Thymus (tissue), 11 donors: ENCODE measurements at regions not wholly inside any gene's neighbourhood (a gene's known extent, or its start where the extent isn't known, plus 50 kb on each side); places are given as distances from the start of the nearest gene placed in this dataset.
"Not testable (repeated sequence)": the region's sequence is repeated elsewhere in the genome, so short reads cannot be mapped to it uniquely, and the experiment has no call there.

Source experiments
- DNase-seq, 9 donors: peaks; one replicate each; pipeline ENCODE4 v3.0.0-alpha.2; 2013; ENCODE audit warnings: low spot score in 9 of 9, low read depth in 6 of 9, missing footprints in 1 of 9
- H3K27ac ChIP-seq, 2 donors: one replicate each; pipeline ENCODE4 v1.5.1; 2013; ENCODE audit warnings: control low read depth in 1 of 2, low read depth in 1 of 2, low read length in 1 of 2, mild to moderate bottlenecking in 1 of 2, moderate library complexity in 1 of 2
- H3K27me3 ChIP-seq, 2 donors: one replicate each; pipeline ENCODE4 v1.5.1; 2013; ENCODE audit warnings: low read length in 1 of 2; ENCODE audit not compliant: control insufficient read depth in 2 of 2, insufficient read depth in 1 of 2
- H3K36me3 ChIP-seq, 2 donors: one replicate each; pipeline ENCODE4 v1.5.1; 2013; ENCODE audit warnings: low read length in 1 of 2, mild to moderate bottlenecking in 1 of 2, moderate library complexity in 1 of 2; ENCODE audit not compliant: control insufficient read depth in 2 of 2, insufficient read depth in 2 of 2
- H3K4me1 ChIP-seq, 2 donors: one replicate each; pipeline ENCODE4 v1.5.1; 2013; ENCODE audit warnings: low read length in 2 of 2; ENCODE audit not compliant: control insufficient read depth in 2 of 2, insufficient read depth in 2 of 2
- H3K4me3 ChIP-seq, 2 donors: one replicate each; pipeline ENCODE4 v1.5.1; 2013; ENCODE audit warnings: low read length in 2 of 2, control low read depth in 1 of 2, mild to moderate bottlenecking in 1 of 2
- H3K9me3 ChIP-seq, 2 donors: one replicate each; pipeline ENCODE4 v1.5.1; 2013; ENCODE audit warnings: low read length in 1 of 2, mild to moderate bottlenecking in 1 of 2; ENCODE audit not compliant: control insufficient read depth in 2 of 2, insufficient read depth in 1 of 2
- WGBS: extraction: QIAGEN DNeasy Blood & Tissue Kit; methylation state at CpG from one replicate; pipeline ENCODE4 v1.1.7; 2013; 5-methylcytosine and 5-hydroxymethylcytosine counted together
- donor health status: healthy.

GRCh38 chr7:17434191-17434590 is 135.7 kb downstream of the AHR start:
- Histone ChIP-seq H3K27ac (no peak overlapping the region), H3K9me3 (no peaks in the 10 kb centered on the region), H3K27me3 (no peaks in the 10 kb centered on the region), H3K36me3 (no peaks in the 10 kb centered on the region), H3K4me3 (no peak overlapping the region), H3K4me1 (no peaks in the 10 kb centered on the region)
- DNase-seq, result no peak
- 93% methylated on average over 3 of the region's 3 CpGs for WGBS

GRCh38 chr7:17434841-17435692 is 136.6 kb downstream of the AHR start:
- Histone ChIP-seq H3K4me1 (no peaks in the 10 kb centered on the region), H3K36me3 (no peaks in the 10 kb centered on the region), H3K27me3 (no peaks in the 10 kb centered on the region), H3K4me3 (no peak overlapping the region), H3K27ac (no peak overlapping the region), H3K9me3 (peaks cover 0 to 6% of the 10 kb centered on the region in 2 donors)
- 93% methylated on average over 6 of the region's 6 CpGs for WGBS
- DNase-seq, result no peak

- H3K36me3 ChIP-seq, result no peaks in the 10 kb centered on the region
- no peak for DNase-seq
- no peaks in the 10 kb centered on the region for H3K4me1 ChIP-seq
- H3K27me3 ChIP-seq, result no peaks in the 10 kb centered on the region
- H3K9me3 ChIP-seq, result peaks cover 0 to 6% of the 10 kb centered on the region in 2 donors
- no peak overlapping the region for H3K4me3 ChIP-seq
- H3K27ac ChIP-seq, result no peak overlapping the region
- WGBS, result 98% methylated on average over 2 of the region's 2 CpGs
Observed at GRCh38 chr7:17436126-17436525, 137.7 kb downstream of the AHR start.

- 95% methylated on average over 1 of the region's 1 CpG for WGBS
- Histone ChIP-seq H3K4me1 (no peaks in the 10 kb centered on the region), H3K9me3 (peaks cover 0 to 6% of the 10 kb centered on the region in 2 donors), H3K36me3 (no peaks in the 10 kb centered on the region), H3K4me3 (no peak overlapping the region), H3K27ac (no peak overlapping the region), H3K27me3 (no peaks in the 10 kb centered on the region)
- no peak for DNase-seq
Observed at GRCh38 chr7:17437586-17437985, 139.1 kb downstream of the AHR start.

GRCh38 chr7:17440025-17440784 is 141.8 kb downstream of the AHR start:
- DNase-seq, H3K27ac ChIP-seq, H3K4me1 ChIP-seq, H3K27me3 ChIP-seq, H3K4me3 ChIP-seq, H3K9me3 ChIP-seq, H3K36me3 ChIP-seq: not testable (repeated sequence)
- 85% methylated on average over 3 of the region's 3 CpGs for WGBS

- WGBS, result 94% methylated on average over 5 of the region's 5 CpGs
Observed at GRCh38 chr7:17440831-17441230, 142.4 kb downstream of the AHR start.

GRCh38 chr7:17441557-17441956 is 143.1 kb downstream of the AHR start:
- H3K27me3 ChIP-seq, result no peaks in the 10 kb centered on the region
- no peaks in the 10 kb centered on the region for H3K36me3 ChIP-seq
- H3K9me3 ChIP-seq, result peaks cover 0 to 6% of the 10 kb centered on the region in 2 donors
- no peak overlapping the region for H3K27ac ChIP-seq
- DNase-seq, result no peak
- H3K4me3 ChIP-seq, result no peak overlapping the region
- H3K4me1 ChIP-seq, result no peaks in the 10 kb centered on the region

More at GRCh38 chr7:17440831-17441230, 142.4 kb downstream of the AHR start:
- Histone ChIP-seq H3K27ac (no peak overlapping the region), H3K4me3 (no peak overlapping the region), H3K4me1 (no peaks in the 10 kb centered on the region), H3K36me3 (no peaks in the 10 kb centered on the region), H3K9me3 (peaks cover 0 to 6% of the 10 kb centered on the region in 2 donors), H3K27me3 (no peaks in the 10 kb centered on the region)
- DNase-seq, result no peak

- no peak overlapping the region for H3K27ac ChIP-seq
- H3K36me3 ChIP-seq, result no peaks in the 10 kb centered on the region
- no peaks in the 10 kb centered on the region for H3K27me3 ChIP-seq
- WGBS, result over 99% methylated on average over 2 of the region's 2 CpGs
- peaks cover 0 to 8% of the 10 kb centered on the region in 2 donors for H3K9me3 ChIP-seq
- no peak overlapping the region for H3K4me3 ChIP-seq
- DNase-seq, result no peak
- H3K4me1 ChIP-seq, result no peaks in the 10 kb centered on the region
Observed at GRCh38 chr7:17444151-17444550, 145.7 kb downstream of the AHR start.

GRCh38 chr7:17444673-17445072 is 146.2 kb downstream of the AHR start:
- no peaks in the 10 kb centered on the region for H3K36me3 ChIP-seq
- H3K27me3 ChIP-seq, result no peaks in the 10 kb centered on the region
- H3K4me1 ChIP-seq, result no peaks in the 10 kb centered on the region
- H3K9me3 ChIP-seq, result peaks cover 0 to 11% of the 10 kb centered on the region in 2 donors
- WGBS, result 93% methylated on average over 1 of the region's 1 CpG
- H3K27ac ChIP-seq, result no peak overlapping the region
- DNase-seq, result no peak
- H3K4me3 ChIP-seq, result no peak overlapping the region
